ENCODE measurements at regions not wholly inside any gene's neighbourhood (a gene's known extent, or its start where the extent isn't known, plus 50 kb on each side); places are given as distances from the start of the nearest gene placed in this dataset.

- DNase-seq (no peak), ATAC-seq (no peak)
- H3K9me3 ChIP-seq (ENCODE audit: control insufficient read depth, low read length, poor library complexity, severe bottlenecking): no peaks in the 10 kb centered on the region
- Mint-ChIP-seq H3K27ac (no peak overlapping the region), H3K27me3 (no peaks in the 10 kb centered on the region), H3K36me3 (ENCODE audit: low read depth) (no peaks in the 10 kb centered on the region), H3K4me1 (no peaks in the 10 kb centered on the region), H3K4me3 (no peak overlapping the region)
Measured at GRCh38 chr5:44252545-44252944, 136.7 kb downstream of the FGF10 start.

- no peaks in the 10 kb centered on the region for H3K4me1 Mint-ChIP-seq
- no peaks in the 10 kb centered on the region for H3K27me3 Mint-ChIP-seq
- no peaks in the 10 kb centered on the region for H3K36me3 Mint-ChIP-seq (ENCODE audit: low read depth)
- DNase-seq (no peak), ATAC-seq (no peak)
- H3K9me3 ChIP-seq (ENCODE audit: control insufficient read depth, low read length, poor library complexity, severe bottlenecking): no peaks in the 10 kb centered on the region
- H3K27ac Mint-ChIP-seq: no peak overlapping the region
- no peak overlapping the region for H3K4me3 Mint-ChIP-seq
Measured at GRCh38 chr5:44246986-44247385, 142.2 kb downstream of the FGF10 start.

- no peaks in the 10 kb centered on the region for H3K36me3 Mint-ChIP-seq (ENCODE audit: low read depth)
- no peak overlapping the region for H3K27ac Mint-ChIP-seq
- ATAC-seq (no peak), DNase-seq (no peak)
- H3K4me1 Mint-ChIP-seq: no peaks in the 10 kb centered on the region
- H3K4me3 Mint-ChIP-seq: no peak overlapping the region
- no peaks in the 10 kb centered on the region for H3K9me3 ChIP-seq (ENCODE audit: control insufficient read depth, low read length, poor library complexity, severe bottlenecking)
- no peaks in the 10 kb centered on the region for H3K27me3 Mint-ChIP-seq
Measured at GRCh38 chr5:44245935-44246334, 143.3 kb downstream of the FGF10 start.

GRCh38 chr5:44242791-44243190, 146.4 kb downstream of the FGF10 start:
- no peaks in the 10 kb centered on the region for H3K9me3 ChIP-seq (ENCODE audit: control insufficient read depth, low read length, poor library complexity, severe bottlenecking)
- no peak for ATAC-seq
- Mint-ChIP-seq H3K4me3 (no peak overlapping the region), H3K27me3 (no peaks in the 10 kb centered on the region), H3K4me1 (no peaks in the 10 kb centered on the region), H3K27ac (no peak overlapping the region), H3K36me3 (ENCODE audit: low read depth) (no peaks in the 10 kb centered on the region)
- DNase-seq: no peak

GRCh38 chr5:44236040-44236439, 153.2 kb downstream of the FGF10 start:
- no peaks in the 10 kb centered on the region for H3K27me3 Mint-ChIP-seq

GRCh38 chr5:44233691-44234090, 155.5 kb downstream of the FGF10 start:
- DNase-seq (no peak), ATAC-seq (no peak)
- Mint-ChIP-seq H3K27ac (no peak overlapping the region), H3K4me1 (no peaks in the 10 kb centered on the region), H3K4me3 (no peak overlapping the region), H3K27me3 (no peaks in the 10 kb centered on the region), H3K36me3 (ENCODE audit: low read depth) (no peaks in the 10 kb centered on the region)
- no peaks in the 10 kb centered on the region for H3K9me3 ChIP-seq (ENCODE audit: control insufficient read depth, low read length, poor library complexity, severe bottlenecking)

More at GRCh38 chr5:44236040-44236439, 153.2 kb downstream of the FGF10 start:
- Mint-ChIP-seq H3K36me3 (ENCODE audit: low read depth) (no peaks in the 10 kb centered on the region), H3K27ac (no peak overlapping the region), H3K4me3 (no peak overlapping the region), H3K4me1 (no peaks in the 10 kb centered on the region)
- no peaks in the 10 kb centered on the region for H3K9me3 ChIP-seq (ENCODE audit: control insufficient read depth, low read length, poor library complexity, severe bottlenecking)
- no peak for DNase-seq
- no peak for ATAC-seq

- ATAC-seq (no peak), DNase-seq (no peak)
- Mint-ChIP-seq H3K4me1 (no peaks in the 10 kb centered on the region), H3K36me3 (ENCODE audit: low read depth) (no peaks in the 10 kb centered on the region), H3K27me3 (no peaks in the 10 kb centered on the region), H3K27ac (no peak overlapping the region), H3K4me3 (no peak overlapping the region)
- H3K9me3 ChIP-seq (ENCODE audit: control insufficient read depth, low read length, poor library complexity, severe bottlenecking): no peaks in the 10 kb centered on the region
Measured at GRCh38 chr5:44225231-44226160, 163.7 kb downstream of the FGF10 start.

GRCh38 chr5:44199408-44199807, 189.8 kb downstream of the FGF10 start:
- Mint-ChIP-seq H3K36me3 (ENCODE audit: low read depth) (no peaks in the 10 kb centered on the region), H3K4me3 (no peak overlapping the region), H3K27ac (no peak overlapping the region), H3K27me3 (no peaks in the 10 kb centered on the region), H3K4me1 (no peaks in the 10 kb centered on the region)
- H3K9me3 ChIP-seq (ENCODE audit: control insufficient read depth, low read length, poor library complexity, severe bottlenecking): peaks cover 4% of the 10 kb centered on the region
- no peak for DNase-seq
- ATAC-seq: no peak

GRCh38 chr5:44189255-44189654, 200.0 kb downstream of the FGF10 start:
- ATAC-seq (no peak), DNase-seq (no peak)
- no peaks in the 10 kb centered on the region for H3K4me1 Mint-ChIP-seq
- no peak overlapping the region for H3K4me3 Mint-ChIP-seq
- H3K27ac Mint-ChIP-seq: no peak overlapping the region
- H3K27me3 Mint-ChIP-seq: no peaks in the 10 kb centered on the region
- peaks cover 3% of the 10 kb centered on the region for H3K9me3 ChIP-seq (ENCODE audit: control insufficient read depth, low read length, poor library complexity, severe bottlenecking)
- H3K36me3 Mint-ChIP-seq (ENCODE audit: low read depth): no peaks in the 10 kb centered on the region

- Mint-ChIP-seq H3K4me1 (no peaks in the 10 kb centered on the region), H3K4me3 (no peak overlapping the region), H3K36me3 (ENCODE audit: low read depth) (no peaks in the 10 kb centered on the region), H3K27me3 (no peaks in the 10 kb centered on the region), H3K27ac (no peak overlapping the region)
- ATAC-seq (no peak), DNase-seq (no peak)
- H3K9me3 ChIP-seq (ENCODE audit: control insufficient read depth, low read length, poor library complexity, severe bottlenecking): peaks cover 3% of the 10 kb centered on the region
Measured at GRCh38 chr5:44187973-44188372, 201.2 kb downstream of the FGF10 start.

- no peaks in the 10 kb centered on the region for H3K9me3 ChIP-seq (ENCODE audit: control insufficient read depth, low read length, poor library complexity, severe bottlenecking)
- no peaks in the 10 kb centered on the region for H3K27me3 Mint-ChIP-seq
Measured at GRCh38 chr5:44183753-44184152, 205.5 kb downstream of the FGF10 start.

GRCh38 chr5:44183312-44183711, 205.9 kb downstream of the FGF10 start:
- Mint-ChIP-seq H3K36me3 (ENCODE audit: low read depth) (no peaks in the 10 kb centered on the region), H3K4me1 (no peaks in the 10 kb centered on the region), H3K27ac (no peak overlapping the region), H3K27me3 (no peaks in the 10 kb centered on the region), H3K4me3 (no peak overlapping the region)
- DNase-seq (no peak), ATAC-seq (no peak)
- H3K9me3 ChIP-seq (ENCODE audit: control insufficient read depth, low read length, poor library complexity, severe bottlenecking): no peaks in the 10 kb centered on the region

More at GRCh38 chr5:44183753-44184152, 205.5 kb downstream of the FGF10 start:
- Mint-ChIP-seq H3K4me1 (no peaks in the 10 kb centered on the region), H3K27ac (no peak overlapping the region), H3K36me3 (ENCODE audit: low read depth) (no peaks in the 10 kb centered on the region), H3K4me3 (no peak overlapping the region)
- no peak for DNase-seq
- ATAC-seq: no peak

- DNase-seq: no peak
- Mint-ChIP-seq H3K36me3 (ENCODE audit: low read depth) (no peaks in the 10 kb centered on the region), H3K4me1 (no peaks in the 10 kb centered on the region), H3K27me3 (no peaks in the 10 kb centered on the region), H3K4me3 (no peak overlapping the region), H3K27ac (no peak overlapping the region)
- ATAC-seq: no peak
- no peaks in the 10 kb centered on the region for H3K9me3 ChIP-seq (ENCODE audit: control insufficient read depth, low read length, poor library complexity, severe bottlenecking)
Measured at GRCh38 chr5:44178414-44178813, 210.8 kb downstream of the FGF10 start.

- no peak overlapping the region for H3K27ac Mint-ChIP-seq
- ATAC-seq (no peak), DNase-seq (no peak)
- no peaks in the 10 kb centered on the region for H3K4me1 Mint-ChIP-seq
- no peak overlapping the region for H3K4me3 Mint-ChIP-seq
- no peaks in the 10 kb centered on the region for H3K27me3 Mint-ChIP-seq
- no peaks in the 10 kb centered on the region for H3K9me3 ChIP-seq (ENCODE audit: control insufficient read depth, low read length, poor library complexity, severe bottlenecking)
- H3K36me3 Mint-ChIP-seq (ENCODE audit: low read depth): no peaks in the 10 kb centered on the region
Measured at GRCh38 chr5:44167540-44167939, 221.7 kb downstream of the FGF10 start.
